GM18867 (cell line): ENCODE measurements at regions not wholly inside any gene's neighbourhood (a gene's known extent, or its start where the extent isn't known, plus 50 kb on each side); places are given as distances from the start of the nearest gene placed in this dataset.
"Not testable (repeated sequence)": the region's sequence is repeated elsewhere in the genome, so short reads cannot be mapped to it uniquely, and the experiment has no call there.

Experiments
- ATAC-seq: cut with Tn5 transposase; IDR thresholded peaks from one replicate; pipeline ENCODE4 v1.9.1; 2021; ENCODE audit warnings: mild to moderate bottlenecking, moderate library complexity; ENCODE audit not compliant: unreplicated experiment

- not testable (repeated sequence) for ATAC-seq
Measured at GRCh38 chr15:84360902-84361301, 125.3 kb downstream of the GOLGA6L4 start.

GRCh38 chr15:84384421-84384820 lies 148.8 kb downstream of the GOLGA6L4 start:
- ATAC-seq, result not testable (repeated sequence)

GRCh38 chr15:84387086-84387485 lies 151.5 kb downstream of the GOLGA6L4 start:
- no peak for ATAC-seq

- ATAC-seq, result not testable (repeated sequence)
Measured at GRCh38 chr15:84388201-84388600, 152.6 kb downstream of the GOLGA6L4 start.

- ATAC-seq, result not testable (repeated sequence)
Measured at GRCh38 chr15:84388638-84389037, 153.1 kb downstream of the GOLGA6L4 start.

- ATAC-seq, result not testable (repeated sequence)
Measured at GRCh38 chr15:84390324-84390723, 154.8 kb downstream of the GOLGA6L4 start.

GRCh38 chr15:84391191-84391590 lies 155.6 kb downstream of the GOLGA6L4 start:
- ATAC-seq, result no peak

GRCh38 chr15:84392020-84392419 lies 156.4 kb downstream of the GOLGA6L4 start:
- ATAC-seq, result not testable (repeated sequence)

- ATAC-seq, result not testable (repeated sequence)
Measured at GRCh38 chr15:84393386-84393936, 157.9 kb downstream of the GOLGA6L4 start.

- not testable (repeated sequence) for ATAC-seq
Measured at GRCh38 chr15:84393966-84394365, 158.4 kb downstream of the GOLGA6L4 start.

GRCh38 chr15:84395384-84395783 lies 159.8 kb downstream of the GOLGA6L4 start:
- ATAC-seq, result not testable (repeated sequence)

GRCh38 chr15:84395881-84396280 lies 160.3 kb downstream of the GOLGA6L4 start:
- not testable (repeated sequence) for ATAC-seq

GRCh38 chr15:84397066-84397465 lies 161.5 kb downstream of the GOLGA6L4 start:
- ATAC-seq, result not testable (repeated sequence)

- not testable (repeated sequence) for ATAC-seq
Measured at GRCh38 chr15:84398087-84398486, 162.5 kb downstream of the GOLGA6L4 start.

- ATAC-seq, result no peak
Measured at GRCh38 chr15:84398763-84399701, 163.5 kb downstream of the GOLGA6L4 start.

- ATAC-seq, result no peak
Measured at GRCh38 chr15:84400017-84400740, 164.6 kb downstream of the GOLGA6L4 start.

GRCh38 chr15:84400820-84401219 lies 165.2 kb downstream of the GOLGA6L4 start:
- no peak for ATAC-seq

- not testable (repeated sequence) for ATAC-seq
Measured at GRCh38 chr15:84401461-84401860, 165.9 kb downstream of the GOLGA6L4 start.

GRCh38 chr15:84401891-84402840 lies 166.6 kb downstream of the GOLGA6L4 start:
- ATAC-seq, result not testable (repeated sequence)
